ENCODE measurements at regions not wholly inside any gene's neighbourhood (a gene's known extent, or its start where the extent isn't known, plus 50 kb on each side); places are given as distances from the start of the nearest gene placed in this dataset.
"Not testable (repeated sequence)": the region's sequence is repeated elsewhere in the genome, so short reads cannot be mapped to it uniquely, and the experiment has no call there.

- DNase-seq (ENCODE audit: low read depth) = no peak
- no peak for TF ChIP-seq CTCF (IDR thresholded peaks at IDR 0.05; ENCODE audit: insufficient read depth, low read depth, low read length, missing control alignments)
- no peak overlapping the region for H3K4me3 ChIP-seq (ENCODE audit: low read length)
These were observed 168.5 kb upstream of the ZNF804B start for GRCh38 chr7:88590963-88591362.

GRCh38 chr7:88589927-88590326 lies 169.6 kb upstream of the ZNF804B start:
- TF ChIP-seq CTCF (IDR thresholded peaks at IDR 0.05; ENCODE audit: insufficient read depth, low read depth, low read length, missing control alignments) = no peak
- DNase-seq (ENCODE audit: low read depth) = peak; percentile 9
- no peak overlapping the region for H3K4me3 ChIP-seq (ENCODE audit: low read length)

GRCh38 chr7:88586890-88587289 lies 172.6 kb upstream of the ZNF804B start:
- no peak overlapping the region for H3K4me3 ChIP-seq (ENCODE audit: low read length)
- no peak for DNase-seq (ENCODE audit: low read depth)
- no peak for TF ChIP-seq CTCF (IDR thresholded peaks at IDR 0.05; ENCODE audit: insufficient read depth, low read depth, low read length, missing control alignments)

- no peak for DNase-seq (ENCODE audit: low read depth)
- no peak for TF ChIP-seq CTCF (IDR thresholded peaks at IDR 0.05; ENCODE audit: insufficient read depth, low read depth, low read length, missing control alignments)
- H3K4me3 ChIP-seq (ENCODE audit: low read length) = no peak overlapping the region
These were observed 173.3 kb upstream of the ZNF804B start for GRCh38 chr7:88586219-88586618.

- no peak for DNase-seq (ENCODE audit: low read depth)
- no peak for TF ChIP-seq CTCF (IDR thresholded peaks at IDR 0.05; ENCODE audit: insufficient read depth, low read depth, low read length, missing control alignments)
- no peak overlapping the region for H3K4me3 ChIP-seq (ENCODE audit: low read length)
These were observed 182.8 kb upstream of the ZNF804B start for GRCh38 chr7:88576720-88577119.

- TF ChIP-seq CTCF (IDR thresholded peaks at IDR 0.05; ENCODE audit: insufficient read depth, low read depth, low read length, missing control alignments) = no peak
- H3K4me3 ChIP-seq (ENCODE audit: low read length) = no peak overlapping the region
- no peak for DNase-seq (ENCODE audit: low read depth)
These were observed 193.3 kb upstream of the ZNF804B start for GRCh38 chr7:88566162-88566729.

GRCh38 chr7:88565401-88565800 lies 194.1 kb upstream of the ZNF804B start:
- DNase-seq (ENCODE audit: low read depth) = no peak
- TF ChIP-seq CTCF (IDR thresholded peaks at IDR 0.05; ENCODE audit: insufficient read depth, low read depth, low read length, missing control alignments) = no peak
- no peak overlapping the region for H3K4me3 ChIP-seq (ENCODE audit: low read length)

- DNase-seq (ENCODE audit: low read depth); H3K4me3 ChIP-seq (ENCODE audit: low read length): not testable (repeated sequence)
These were observed 203.1 kb upstream of the ZNF804B start for GRCh38 chr7:88556441-88556840.

- H3K4me3 ChIP-seq (ENCODE audit: low read length); DNase-seq (ENCODE audit: low read depth): not testable (repeated sequence)
These were observed 204.7 kb upstream of the ZNF804B start for GRCh38 chr7:88554847-88555246.

All from epithelial cell of esophagus (primary cell).